ENCODE measurements at regions not wholly inside any gene's neighbourhood (a gene's known extent, or its start where the extent isn't known, plus 50 kb on each side); places are given as distances from the start of the nearest gene placed in this dataset.

- Histone ChIP-seq H3K36me3 (ENCODE audit: control insufficient read depth, insufficient read depth, low read length) (no peaks in the 10 kb centered on the region), H4K8ac (ENCODE audit: low read depth, low read length) (no peak overlapping the region), H3K27me3 (ENCODE audit: insufficient read depth, low read length, poor library complexity) (no peaks in the 10 kb centered on the region), H3K18ac (ENCODE audit: low read length) (peak overlapping the region; percentile 13), H2AK5ac (ENCODE audit: low read length) (no peak overlapping the region), H2BK5ac (ENCODE audit: low read length) (no peak overlapping the region), H3K27ac (ENCODE audit: low read depth, low read length) (no peak overlapping the region), H3K4me3 (ENCODE audit: low read length) (no peak overlapping the region), H3K9ac (ENCODE audit: low read length) (no peak overlapping the region), H3K23ac (ENCODE audit: low read length) (no peak overlapping the region), H3K4me2 (ENCODE audit: low read length) (no peak overlapping the region), H3K56ac (ENCODE audit: low read length) (peak overlapping the region; percentile 25), H3K4me1 (ENCODE audit: control insufficient read depth, low read depth, low read length) (peaks cover 5% of the 10 kb centered on the region), H2BK120ac (ENCODE audit: low read depth, low read length) (no peak overlapping the region), H3K79me1 (ENCODE audit: low read length) (no peaks in the 10 kb centered on the region), H2BK15ac (replicated peaks; ENCODE audit: low read depth) (no peak overlapping the region), H3K79me2 (ENCODE audit: control insufficient read depth, insufficient read depth, low read length) (no peaks in the 10 kb centered on the region), H4K5ac (ENCODE audit: low read length) (no peak overlapping the region), H3K4ac (ENCODE audit: low read depth, low read length) (no peak overlapping the region)
- no CpG with 5 or more reads among the region's 7 CpGs for WGBS (ENCODE audit: extremely low coverage, insufficient coverage, low lambda C conversion rate)
- DNase-seq: no peak
Measured at GRCh38 chr6:6714953-6715352, 126.4 kb downstream of the LY86 start.

- Histone ChIP-seq H4K5ac (ENCODE audit: low read length) (no peak overlapping the region), H2BK5ac (ENCODE audit: low read length) (no peak overlapping the region), H3K27me3 (ENCODE audit: insufficient read depth, low read length, poor library complexity) (no peaks in the 10 kb centered on the region), H3K4me3 (ENCODE audit: low read length) (no peak overlapping the region), H3K9ac (ENCODE audit: low read length) (no peak overlapping the region), H2BK15ac (replicated peaks; ENCODE audit: low read depth) (no peak overlapping the region), H2AK5ac (ENCODE audit: low read length) (no peak overlapping the region), H3K23ac (ENCODE audit: low read length) (no peak overlapping the region), H3K79me1 (ENCODE audit: low read length) (no peaks in the 10 kb centered on the region), H3K4ac (ENCODE audit: low read depth, low read length) (no peak overlapping the region), H3K18ac (ENCODE audit: low read length) (peak overlapping the region; percentile 13), H4K8ac (ENCODE audit: low read depth, low read length) (no peak overlapping the region), H3K56ac (ENCODE audit: low read length) (no peak overlapping the region), H2BK120ac (ENCODE audit: low read depth, low read length) (no peak overlapping the region), H3K79me2 (ENCODE audit: control insufficient read depth, insufficient read depth, low read length) (no peaks in the 10 kb centered on the region), H3K4me1 (ENCODE audit: control insufficient read depth, low read depth, low read length) (peaks cover 5% of the 10 kb centered on the region), H3K27ac (ENCODE audit: low read depth, low read length) (no peak overlapping the region), H3K36me3 (ENCODE audit: control insufficient read depth, insufficient read depth, low read length) (no peaks in the 10 kb centered on the region), H3K4me2 (ENCODE audit: low read length) (no peak overlapping the region)
- WGBS (ENCODE audit: extremely low coverage, insufficient coverage, low lambda C conversion rate): no CpG with 5 or more reads among the region's 3 CpGs
- DNase-seq: peak; percentile 64
Measured at GRCh38 chr6:6715465-6715864, 126.9 kb downstream of the LY86 start.

GRCh38 chr6:6716998-6717763 is 128.7 kb downstream of the LY86 start:
- H2BK15ac ChIP-seq (replicated peaks; ENCODE audit: low read depth): no peak overlapping the region
- no peak for DNase-seq
- H3K4me3 ChIP-seq (ENCODE audit: low read length): no peak overlapping the region
- no peak overlapping the region for H2BK120ac ChIP-seq (ENCODE audit: low read depth, low read length)
- H3K56ac ChIP-seq (ENCODE audit: low read length): no peak overlapping the region
- no peak overlapping the region for H4K8ac ChIP-seq (ENCODE audit: low read depth, low read length)
- H3K79me1 ChIP-seq (ENCODE audit: low read length): no peaks in the 10 kb centered on the region
- H3K4me1 ChIP-seq (ENCODE audit: control insufficient read depth, low read depth, low read length): peaks cover 3% of the 10 kb centered on the region
- H2BK5ac ChIP-seq (ENCODE audit: low read length): no peak overlapping the region
- no peak overlapping the region for H3K4me2 ChIP-seq (ENCODE audit: low read length)
- no peak overlapping the region for H2AK5ac ChIP-seq (ENCODE audit: low read length)
- no peak overlapping the region for H3K18ac ChIP-seq (ENCODE audit: low read length)
- no peaks in the 10 kb centered on the region for H3K36me3 ChIP-seq (ENCODE audit: control insufficient read depth, insufficient read depth, low read length)
- no peaks in the 10 kb centered on the region for H3K79me2 ChIP-seq (ENCODE audit: control insufficient read depth, insufficient read depth, low read length)
- H3K4ac ChIP-seq (ENCODE audit: low read depth, low read length): no peak overlapping the region
- no peak overlapping the region for H4K5ac ChIP-seq (ENCODE audit: low read length)
- WGBS (ENCODE audit: extremely low coverage, insufficient coverage, low lambda C conversion rate): no CpG with 5 or more reads among the region's 7 CpGs
- H3K27me3 ChIP-seq (ENCODE audit: insufficient read depth, low read length, poor library complexity): no peaks in the 10 kb centered on the region
- H3K27ac ChIP-seq (ENCODE audit: low read depth, low read length): no peak overlapping the region
- H3K9ac ChIP-seq (ENCODE audit: low read length): no peak overlapping the region
- no peak overlapping the region for H3K23ac ChIP-seq (ENCODE audit: low read length)

- Histone ChIP-seq H4K5ac (ENCODE audit: low read length) (no peak overlapping the region), H3K79me1 (ENCODE audit: low read length) (no peaks in the 10 kb centered on the region), H3K4me3 (ENCODE audit: low read length) (no peak overlapping the region), H3K18ac (ENCODE audit: low read length) (no peak overlapping the region), H2BK15ac (replicated peaks; ENCODE audit: low read depth) (no peak overlapping the region), H4K8ac (ENCODE audit: low read depth, low read length) (no peak overlapping the region), H3K4me1 (ENCODE audit: control insufficient read depth, low read depth, low read length) (peaks cover 3% of the 10 kb centered on the region), H3K27me3 (ENCODE audit: insufficient read depth, low read length, poor library complexity) (no peaks in the 10 kb centered on the region), H2AK5ac (ENCODE audit: low read length) (no peak overlapping the region), H3K36me3 (ENCODE audit: control insufficient read depth, insufficient read depth, low read length) (no peaks in the 10 kb centered on the region), H3K9ac (ENCODE audit: low read length) (no peak overlapping the region), H2BK120ac (ENCODE audit: low read depth, low read length) (no peak overlapping the region), H3K27ac (ENCODE audit: low read depth, low read length) (no peak overlapping the region), H3K56ac (ENCODE audit: low read length) (no peak overlapping the region), H3K79me2 (ENCODE audit: control insufficient read depth, insufficient read depth, low read length) (no peaks in the 10 kb centered on the region), H2BK5ac (ENCODE audit: low read length) (no peak overlapping the region), H3K23ac (ENCODE audit: low read length) (no peak overlapping the region), H3K4ac (ENCODE audit: low read depth, low read length) (no peak overlapping the region), H3K4me2 (ENCODE audit: low read length) (no peak overlapping the region)
- no CpG with 5 or more reads among the region's 3 CpGs for WGBS (ENCODE audit: extremely low coverage, insufficient coverage, low lambda C conversion rate)
- no peak for DNase-seq
Measured at GRCh38 chr6:6717953-6718352, 129.4 kb downstream of the LY86 start.

- Histone ChIP-seq H3K56ac (ENCODE audit: low read length) (no peak overlapping the region), H3K4ac (ENCODE audit: low read depth, low read length) (no peak overlapping the region), H3K79me2 (ENCODE audit: control insufficient read depth, insufficient read depth, low read length) (no peaks in the 10 kb centered on the region), H3K9ac (ENCODE audit: low read length) (no peak overlapping the region), H2BK15ac (replicated peaks; ENCODE audit: low read depth) (no peak overlapping the region), H3K4me3 (ENCODE audit: low read length) (no peak overlapping the region), H3K4me2 (ENCODE audit: low read length) (no peak overlapping the region), H4K8ac (ENCODE audit: low read depth, low read length) (no peak overlapping the region), H2AK5ac (ENCODE audit: low read length) (no peak overlapping the region), H2BK120ac (ENCODE audit: low read depth, low read length) (no peak overlapping the region), H2BK5ac (ENCODE audit: low read length) (no peak overlapping the region), H3K79me1 (ENCODE audit: low read length) (no peaks in the 10 kb centered on the region), H3K23ac (ENCODE audit: low read length) (no peak overlapping the region), H3K27me3 (ENCODE audit: insufficient read depth, low read length, poor library complexity) (no peaks in the 10 kb centered on the region), H4K5ac (ENCODE audit: low read length) (no peak overlapping the region), H3K4me1 (ENCODE audit: control insufficient read depth, low read depth, low read length) (peaks cover 18% of the 10 kb centered on the region), H3K36me3 (ENCODE audit: control insufficient read depth, insufficient read depth, low read length) (no peaks in the 10 kb centered on the region), H3K27ac (ENCODE audit: low read depth, low read length) (no peak overlapping the region), H3K18ac (ENCODE audit: low read length) (no peak overlapping the region)
- WGBS (ENCODE audit: extremely low coverage, insufficient coverage, low lambda C conversion rate): no CpG with 5 or more reads among the region's 2 CpGs
- DNase-seq: no peak
Measured at GRCh38 chr6:6721606-6722005, 133.1 kb downstream of the LY86 start.

GRCh38 chr6:6722195-6722594 is 133.7 kb downstream of the LY86 start:
- Histone ChIP-seq H3K9ac (ENCODE audit: low read length) (no peak overlapping the region), H3K23ac (ENCODE audit: low read length) (no peak overlapping the region), H3K4me3 (ENCODE audit: low read length) (no peak overlapping the region), H3K27ac (ENCODE audit: low read depth, low read length) (no peak overlapping the region), H4K8ac (ENCODE audit: low read depth, low read length) (no peak overlapping the region), H2BK15ac (replicated peaks; ENCODE audit: low read depth) (no peak overlapping the region), H3K18ac (ENCODE audit: low read length) (no peak overlapping the region), H3K56ac (ENCODE audit: low read length) (no peak overlapping the region), H2AK5ac (ENCODE audit: low read length) (no peak overlapping the region), H3K36me3 (ENCODE audit: control insufficient read depth, insufficient read depth, low read length) (no peaks in the 10 kb centered on the region), H2BK5ac (ENCODE audit: low read length) (no peak overlapping the region), H3K79me2 (ENCODE audit: control insufficient read depth, insufficient read depth, low read length) (no peaks in the 10 kb centered on the region), H4K5ac (ENCODE audit: low read length) (no peak overlapping the region), H3K4me2 (ENCODE audit: low read length) (no peak overlapping the region), H2BK120ac (ENCODE audit: low read depth, low read length) (no peak overlapping the region), H3K4me1 (ENCODE audit: control insufficient read depth, low read depth, low read length) (peaks cover 18% of the 10 kb centered on the region), H3K27me3 (ENCODE audit: insufficient read depth, low read length, poor library complexity) (no peaks in the 10 kb centered on the region), H3K4ac (ENCODE audit: low read depth, low read length) (no peak overlapping the region), H3K79me1 (ENCODE audit: low read length) (no peaks in the 10 kb centered on the region)
- DNase-seq: no peak
- no CpG with 5 or more reads among the region's 5 CpGs for whole genome bisulfite sequencing (ENCODE audit: extremely low coverage, insufficient coverage, low lambda C conversion rate)

Data from mesendoderm (in vitro differentiated cells).